AG10803 (cell line): ENCODE measurements at regions not wholly inside any gene's neighbourhood (a gene's known extent, or its start where the extent isn't known, plus 50 kb on each side); places are given as distances from the start of the nearest gene placed in this dataset.

Source experiments
- DNase-seq: peaks from one replicate; pipeline ENCODE4 v3.0.0; 2010; ENCODE audit warnings: low read depth
- H3K4me3 ChIP-seq: 2 replicates; pipeline ENCODE4 v1.5.1; 2011; ENCODE audit warnings: mild to moderate bottlenecking, low read length, control low read depth
- TF ChIP-seq, protein P1 (sequence below): conservative IDR thresholded peaks from 2 replicates; pipeline ENCODE4 v1.5.1; 2011; ENCODE audit warnings: mild to moderate bottlenecking, low read length, control low read depth, inconsistent platforms

DNA sequence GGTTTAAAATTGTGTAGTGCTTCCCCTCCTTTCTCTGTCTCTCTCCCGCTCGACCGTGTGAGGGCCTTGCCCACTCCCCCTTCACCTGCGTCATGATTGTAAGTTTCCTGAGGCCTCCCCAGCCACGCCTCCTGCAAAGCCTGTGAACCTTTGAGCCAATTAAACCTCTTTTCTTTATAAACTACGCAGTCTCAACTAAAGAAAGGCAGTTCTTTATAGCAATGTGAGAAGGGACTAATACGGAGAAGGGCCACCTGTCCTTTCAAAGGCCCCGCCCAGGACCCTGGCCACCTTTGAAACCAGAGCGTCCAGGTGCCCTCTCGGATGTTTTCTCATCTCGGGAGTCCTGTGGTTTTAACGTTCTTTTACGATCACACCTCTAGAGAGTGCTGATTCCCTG is 741.5 kb downstream of the BRD1 start:
- no peak for DNase-seq
- TF ChIP-seq, protein P1, sequence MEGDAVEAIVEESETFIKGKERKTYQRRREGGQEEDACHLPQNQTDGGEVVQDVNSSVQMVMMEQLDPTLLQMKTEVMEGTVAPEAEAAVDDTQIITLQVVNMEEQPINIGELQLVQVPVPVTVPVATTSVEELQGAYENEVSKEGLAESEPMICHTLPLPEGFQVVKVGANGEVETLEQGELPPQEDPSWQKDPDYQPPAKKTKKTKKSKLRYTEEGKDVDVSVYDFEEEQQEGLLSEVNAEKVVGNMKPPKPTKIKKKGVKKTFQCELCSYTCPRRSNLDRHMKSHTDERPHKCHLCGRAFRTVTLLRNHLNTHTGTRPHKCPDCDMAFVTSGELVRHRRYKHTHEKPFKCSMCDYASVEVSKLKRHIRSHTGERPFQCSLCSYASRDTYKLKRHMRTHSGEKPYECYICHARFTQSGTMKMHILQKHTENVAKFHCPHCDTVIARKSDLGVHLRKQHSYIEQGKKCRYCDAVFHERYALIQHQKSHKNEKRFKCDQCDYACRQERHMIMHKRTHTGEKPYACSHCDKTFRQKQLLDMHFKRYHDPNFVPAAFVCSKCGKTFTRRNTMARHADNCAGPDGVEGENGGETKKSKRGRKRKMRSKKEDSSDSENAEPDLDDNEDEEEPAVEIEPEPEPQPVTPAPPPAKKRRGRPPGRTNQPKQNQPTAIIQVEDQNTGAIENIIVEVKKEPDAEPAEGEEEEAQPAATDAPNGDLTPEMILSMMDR = no peak
- no peak overlapping the region for H3K4me3 ChIP-seq

DNA sequence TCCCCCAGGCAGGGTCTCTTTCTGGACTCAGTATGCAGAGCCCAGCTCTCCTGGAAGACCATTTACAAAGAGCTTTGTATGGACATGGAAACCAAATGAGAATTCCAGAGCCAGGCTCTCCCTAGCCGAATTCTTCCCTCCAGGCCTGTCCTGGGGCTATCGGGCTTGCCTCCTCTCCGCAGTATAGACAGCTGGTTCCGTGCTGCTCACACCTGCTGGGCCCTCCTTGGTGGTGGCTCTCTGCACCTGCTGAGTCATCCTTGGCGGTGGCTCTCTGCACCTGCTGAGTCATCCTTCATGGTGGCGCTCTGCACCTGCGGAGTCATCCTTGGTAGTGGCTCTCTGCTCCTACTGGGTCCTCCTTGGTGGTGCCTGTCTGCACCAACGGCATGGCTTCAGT is 743.5 kb downstream of the BRD1 start:
- H3K4me3 ChIP-seq = no peak overlapping the region
- DNase-seq = no peak
- TF ChIP-seq, protein P1 = no peak

DNA sequence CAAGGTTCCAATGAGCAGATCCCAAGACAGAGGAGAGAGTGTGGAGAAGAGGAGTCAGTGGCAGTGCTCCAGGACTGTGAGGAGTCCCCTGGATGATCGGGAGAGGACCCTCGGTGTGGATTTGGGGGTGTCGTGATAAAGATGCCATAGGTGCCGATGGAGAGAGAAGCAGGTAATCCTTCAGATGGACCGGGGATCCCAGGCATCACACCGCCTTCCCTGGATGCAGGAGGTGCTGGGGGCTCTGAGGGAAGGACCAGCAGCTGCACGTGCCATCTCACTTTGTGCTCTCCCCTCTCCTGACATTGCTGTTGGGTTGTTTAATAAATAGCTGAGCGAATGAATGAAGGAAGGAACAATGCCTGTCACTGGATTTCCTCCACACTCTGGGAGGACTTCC is 744.1 kb downstream of the BRD1 start:
- H3K4me3 ChIP-seq = no peak overlapping the region
- TF ChIP-seq, protein P1 = no peak
- no peak for DNase-seq

- H3K4me3 ChIP-seq = no peak overlapping the region
- TF ChIP-seq, protein P1 = no peak
- DNase-seq = no peak
These were observed 745.2 kb downstream of the BRD1 start for GRCh38 chr22:49082451-49082850.

DNA sequence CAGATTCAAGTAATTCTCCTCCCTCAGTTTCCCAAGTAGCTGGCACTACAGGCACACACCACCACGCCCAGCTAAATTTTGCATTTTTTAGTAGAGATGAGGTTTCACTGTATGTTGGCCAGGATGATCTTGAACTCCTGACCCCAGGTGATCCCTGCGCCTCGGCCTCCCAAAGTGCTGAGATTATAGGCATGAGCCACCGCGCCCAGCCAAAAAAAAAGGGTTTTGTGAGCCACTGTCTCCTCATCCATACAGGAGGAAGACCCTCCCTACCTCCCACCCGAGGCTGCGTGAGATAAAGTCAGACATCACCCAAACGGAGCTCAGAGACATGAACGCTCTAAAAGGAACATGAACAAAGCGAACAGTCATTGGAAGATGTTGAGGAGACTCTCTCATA is 745.7 kb downstream of the BRD1 start:
- no peak for DNase-seq
- TF ChIP-seq, protein P1 = no peak
- no peak overlapping the region for H3K4me3 ChIP-seq

- no peak overlapping the region for H3K4me3 ChIP-seq
- TF ChIP-seq, protein P1 = no peak
- DNase-seq = no peak
These were observed 746.4 kb downstream of the BRD1 start for GRCh38 chr22:49081261-49081666.

DNA sequence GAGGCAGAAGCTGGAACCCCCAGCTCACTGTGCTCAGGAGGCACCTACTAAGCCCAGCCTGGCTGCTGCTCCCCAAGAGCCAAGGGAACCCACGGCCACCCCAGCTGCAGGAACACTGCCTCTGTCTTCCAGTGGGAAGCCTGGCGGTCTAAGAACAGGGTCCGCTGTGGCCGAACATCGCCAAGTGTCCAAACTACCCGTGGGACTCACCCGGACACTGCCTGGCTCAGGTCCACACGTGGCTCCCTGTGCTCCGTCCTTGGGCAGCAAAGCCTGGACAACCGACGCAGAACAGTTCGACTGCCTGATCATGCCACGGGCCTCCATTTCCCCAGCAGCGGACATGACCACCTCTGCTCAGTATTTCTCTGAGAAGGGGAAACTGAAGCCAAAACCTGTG is 747.0 kb downstream of the BRD1 start:
- no peak overlapping the region for H3K4me3 ChIP-seq
- TF ChIP-seq, protein P1 = no peak
- no peak for DNase-seq
